Upper lobe of left lung (tissue), 6 donors: ENCODE measurements at regions not wholly inside any gene's neighbourhood (a gene's known extent, or its start where the extent isn't known, plus 50 kb on each side); places are given as distances from the start of the nearest gene placed in this dataset.

Experiments
- ATAC-seq, 2 donors: fragments of 200-7000 bp; cut with Tn5 transposase; one replicate each; pipeline ENCODE4 v1.9.1; 2022; ENCODE audit warnings: mild to moderate bottlenecking in 2 of 2, moderate library complexity in 2 of 2; ENCODE audit not compliant: low FRiP score in 2 of 2
- DNase-seq, 2 donors: peaks; one replicate each; pipeline ENCODE4 v3.0.0-alpha.2; 2019 to 2020
- H3K27ac ChIP-seq, 4 donors: fragments of 200-600 bp; sonication (generic); one replicate each; pipeline ENCODE4 v1.5.1; 2016 to 2019
- H3K27me3 ChIP-seq, 4 donors: fragments of 200-600 bp; sonication (generic); one replicate each; pipeline ENCODE4 v1.5.1; 2017 to 2019
- H3K36me3 ChIP-seq, 4 donors: fragments of 200-600 bp; sonication (generic); one replicate each; pipeline ENCODE4 v1.5.1; 2016 to 2019
- H3K4me1 ChIP-seq, 4 donors: fragments of 200-600 bp; sonication (generic); one replicate each; pipeline ENCODE4 v1.5.1; 2018 to 2019
- H3K4me3 ChIP-seq, 4 donors: fragments of 200-600 bp; sonication (generic); one replicate each; pipeline ENCODE4 v1.5.1; 2017 to 2019; ENCODE audit warnings: mild to moderate bottlenecking in 2 of 4, moderate library complexity in 1 of 4
- H3K9me3 ChIP-seq, 4 donors: fragments of 200-600 bp; sonication (generic); one replicate each; pipeline ENCODE4 v1.5.1; 2018 to 2019
- CTCF ChIP-seq, 6 experiments: fragments of 450-650 bp in 4 of 6; fragments of 200-600 bp in 2 of 6; sonication (generic) in 2 of 6; IDR thresholded peaks; one replicate each; pipeline ENCODE4 v1.5.1; 2016 to 2019; ENCODE audit warnings: antibody characterized with exemption in 6 of 6
- EP300 ChIP-seq, 4 donors: sonication (generic); formaldehyde crosslinking; IDR thresholded peaks; one replicate each; pipeline ENCODE4 v1.5.1; 2017; ENCODE audit warnings: antibody characterized with exemption in 4 of 4, control low read depth in 2 of 4
- POLR2A ChIP-seq, 4 donors: fragments of 450-650 bp; IDR thresholded peaks; one replicate each; pipeline ENCODE4 v1.5.1; 2016 to 2017; ENCODE audit warnings: antibody characterized with exemption in 4 of 4, mild to moderate bottlenecking in 2 of 4
- POLR2AphosphoS5 ChIP-seq, 2 donors: sonication (generic); formaldehyde crosslinking; IDR thresholded peaks; one replicate each; pipeline ENCODE4 v1.5.1; 2017; ENCODE audit warnings: antibody characterized with exemption in 2 of 2
- WGBS, 2 donors: methylation state at CpG; one replicate each; pipeline ENCODE4 v1.1.5; 2017 to 2018; 5-methylcytosine and 5-hydroxymethylcytosine counted together
- donor health status: DM: no; HTN: no; CAD: no; lungs with moderate emphysema.
- donor health status: DM: no; HTN: yes; CAD: no; lungs with severe emphysema.

DNA sequence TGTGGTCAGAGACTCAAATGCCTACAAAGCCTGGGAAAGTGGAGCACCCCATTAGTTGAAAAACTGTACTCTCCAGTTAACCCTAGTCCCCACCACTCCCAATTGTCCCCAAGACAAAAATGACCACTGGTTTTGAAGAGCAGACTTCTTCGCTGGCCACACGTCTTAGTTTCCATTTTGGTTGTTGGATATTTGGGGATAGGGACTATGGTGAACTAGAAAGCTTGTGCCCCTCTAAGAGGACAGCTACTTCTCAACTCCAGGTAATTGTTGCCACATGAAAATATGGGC, 109.4 kb upstream of the SPRY4 start:
- Histone ChIP-seq H3K4me3 (no peak overlapping the region), H3K9me3 (no peaks in the 10 kb centered on the region), H3K36me3 (no peaks in the 10 kb centered on the region), H3K27me3 (no peaks in the 10 kb centered on the region), H3K27ac (peak overlapping the region in 1 of 4 donors; percentile 43), H3K4me1 (peaks cover 9 to 23% (median 17%) of the 10 kb centered on the region in 4 donors)
- TF ChIP-seq POLR2AphosphoS5 (IDR thresholded peaks at IDR 0.05), result no peak
- TF ChIP-seq POLR2A (IDR thresholded peaks at IDR 0.05), result no peak
- TF ChIP-seq EP300 (IDR thresholded peaks at IDR 0.05), result no peak
- no peak for DNase-seq
- WGBS, 2 donors, result 88 to 97% methylated on average over 2 of the region's 2 CpGs
- ATAC-seq, result no peak

GRCh38 chr5:142433526-142434321, 108.9 kb upstream of the SPRY4 start:
- H3K4me3 ChIP-seq, result no peak overlapping the region
- 41 to 58% methylated on average over 8 of the region's 8 CpGs for WGBS, 2 donors
- TF ChIP-seq EP300 (IDR thresholded peaks at IDR 0.05) (no peak), CTCF (IDR thresholded peaks at IDR 0.05) (no peak), POLR2A (IDR thresholded peaks at IDR 0.05) (no peak), POLR2AphosphoS5 (IDR thresholded peaks at IDR 0.05) (no peak)
- H3K4me1 ChIP-seq, result peaks cover 9 to 24% (median 17%) of the 10 kb centered on the region in 4 donors
- no peaks in the 10 kb centered on the region for H3K9me3 ChIP-seq
- no peaks in the 10 kb centered on the region for H3K36me3 ChIP-seq
- no peaks in the 10 kb centered on the region for H3K27me3 ChIP-seq
- no peak for DNase-seq
- peak overlapping the region in 1 of 4 donors; percentile 43 for H3K27ac ChIP-seq
- ATAC-seq, result no peak

DNA sequence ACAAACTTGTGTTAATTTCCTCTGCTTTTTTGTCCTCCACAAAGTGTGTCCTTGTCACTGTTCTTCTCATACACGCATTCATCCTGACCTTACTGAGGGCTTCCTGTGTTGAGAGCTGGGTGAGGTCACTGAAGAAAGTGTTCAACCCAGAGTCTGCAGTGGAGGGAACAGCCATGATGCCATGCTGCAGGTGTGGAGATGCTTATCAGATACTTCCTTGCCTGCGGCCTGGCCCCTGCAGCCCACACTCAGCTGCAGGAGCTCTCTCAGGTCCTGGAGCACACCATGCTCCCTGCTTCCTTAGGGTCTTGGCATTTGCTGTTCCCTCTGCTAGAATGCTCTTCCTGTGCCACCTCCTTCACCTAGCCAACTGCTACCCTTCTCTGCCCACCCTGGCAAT, 108.1 kb upstream of the SPRY4 start:
- Histone ChIP-seq H3K27me3 (no peaks in the 10 kb centered on the region), H3K36me3 (no peaks in the 10 kb centered on the region), H3K27ac (peak overlapping the region in 1 of 4 donors; percentile 63), H3K4me1 (peaks cover 9 to 23% (median 18%) of the 10 kb centered on the region in 4 donors), H3K4me3 (no peak overlapping the region), H3K9me3 (no peaks in the 10 kb centered on the region)
- 14 to 31% methylated on average over 2 of the region's 2 CpGs for WGBS, 2 donors
- TF ChIP-seq POLR2A (IDR thresholded peaks at IDR 0.05) (no peak), EP300 (IDR thresholded peaks at IDR 0.05) (no peak), POLR2AphosphoS5 (IDR thresholded peaks at IDR 0.05) (peak in 1 of 2 donors; percentile 61), CTCF (IDR thresholded peaks at IDR 0.05) (no peak)
- ATAC-seq (peak; percentile 8 to 59), DNase-seq (no peak)

DNA sequence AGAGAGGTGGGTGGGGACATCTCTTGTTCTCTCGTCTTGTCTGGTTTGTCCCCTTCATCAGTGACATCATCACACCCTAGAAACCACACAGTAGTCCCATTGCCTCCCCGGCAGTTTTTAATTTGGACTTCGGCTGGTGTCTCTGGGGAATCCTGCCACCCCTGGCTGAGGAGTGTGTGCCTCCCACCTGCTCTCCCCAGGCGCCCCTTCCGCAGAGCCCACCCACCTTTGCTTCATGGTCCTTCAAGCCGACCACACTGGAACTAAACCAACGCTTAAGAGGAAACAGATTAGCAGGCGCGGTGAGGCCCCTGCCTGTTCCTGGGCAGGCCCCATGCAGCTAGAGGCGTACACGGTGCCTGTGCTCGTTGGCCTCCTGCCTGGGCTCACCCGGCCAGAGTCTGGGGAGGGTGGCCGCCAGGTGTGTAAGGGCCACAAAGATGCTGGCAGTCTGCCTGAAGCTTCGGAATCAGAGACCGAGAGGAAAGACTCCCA, 107.6 kb upstream of the SPRY4 start:
- Histone ChIP-seq H3K4me1 (peaks cover 9 to 23% (median 18%) of the 10 kb centered on the region in 4 donors), H3K36me3 (no peaks in the 10 kb centered on the region), H3K4me3 (no peak overlapping the region), H3K27ac (peak overlapping the region in 2 of 4 donors; percentile 45 to 63), H3K9me3 (no peaks in the 10 kb centered on the region), H3K27me3 (no peaks in the 10 kb centered on the region)
- no peak for TF ChIP-seq EP300 (IDR thresholded peaks at IDR 0.05)
- TF ChIP-seq POLR2AphosphoS5 (IDR thresholded peaks at IDR 0.05), result no peak
- no peak for TF ChIP-seq POLR2A (IDR thresholded peaks at IDR 0.05)
- TF ChIP-seq CTCF (IDR thresholded peaks at IDR 0.05), result no peak
- 25 to 60% methylated on average over 13 to 14 of the region's 16 CpGs for WGBS, 2 donors
- no peak for ATAC-seq
- peak; percentile 67 to 71 for DNase-seq

GRCh38 chr5:142428773-142429473, 104.1 kb upstream of the SPRY4 start:
- no peaks in the 10 kb centered on the region for H3K9me3 ChIP-seq
- H3K27ac ChIP-seq, result no peak overlapping the region
- DNase-seq, result no peak
- TF ChIP-seq EP300 (IDR thresholded peaks at IDR 0.05) (no peak), POLR2A (IDR thresholded peaks at IDR 0.05) (no peak), CTCF (IDR thresholded peaks at IDR 0.05) (no peak), POLR2AphosphoS5 (IDR thresholded peaks at IDR 0.05) (no peak)
- 92 to 93% methylated on average over 8 of the region's 8 CpGs for WGBS, 2 donors
- no peak for ATAC-seq
- H3K4me1 ChIP-seq, result peaks cover 13 to 32% (median 25%) of the 10 kb centered on the region in 4 donors
- no peaks in the 10 kb centered on the region for H3K27me3 ChIP-seq
- no peak overlapping the region for H3K4me3 ChIP-seq
- H3K36me3 ChIP-seq, result no peaks in the 10 kb centered on the region
